Inferior parietal cortex (tissue), 1 donor: ENCODE measurements at regions not wholly inside any gene's neighbourhood (a gene's known extent, or its start where the extent isn't known, plus 50 kb on each side); places are given as distances from the start of the nearest gene placed in this dataset.

Source experiments
- DNase-seq: peaks from one replicate; pipeline ENCODE4 v3.0.0-alpha.2; 2016; ENCODE audit errors: extremely low spot score

DNA sequence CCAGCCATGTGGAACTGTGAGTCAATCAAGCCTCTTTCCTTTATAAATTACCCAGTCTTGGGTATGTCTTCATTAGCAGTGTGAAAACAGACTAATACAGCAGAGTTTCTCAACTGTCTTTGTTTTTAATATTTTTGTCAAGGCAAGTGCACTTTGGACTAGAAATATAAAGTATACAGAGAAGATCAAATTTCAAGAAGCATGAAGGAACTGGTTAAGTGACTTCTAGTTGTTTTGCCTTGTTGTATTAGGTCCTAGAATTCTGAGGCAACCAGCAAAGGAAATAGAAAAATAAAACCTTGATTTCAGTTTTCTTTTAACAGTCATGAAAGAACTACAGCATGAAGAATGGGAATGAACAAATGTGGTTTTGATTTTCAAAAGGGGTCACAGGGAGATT lies 131.1 kb upstream of the PTGFR start:
- no peak for DNase-seq

DNA sequence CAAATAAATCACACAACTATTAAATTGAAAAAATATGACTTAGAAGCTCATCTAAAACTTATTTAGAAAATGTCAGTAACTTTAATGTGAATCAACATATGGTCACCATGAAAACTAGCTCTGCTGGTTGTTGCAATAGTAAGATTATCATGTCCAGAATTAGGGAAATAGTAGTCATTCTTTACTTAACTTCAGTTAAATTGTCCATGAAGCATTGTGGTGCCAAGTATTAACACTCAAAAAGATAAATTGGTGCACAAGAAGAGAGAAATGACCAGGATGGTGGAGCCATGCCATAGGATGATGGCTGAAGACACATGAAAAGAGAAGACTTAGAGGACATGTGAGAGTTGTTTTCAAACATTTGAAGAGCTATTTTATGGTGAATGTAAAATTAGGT lies 130.2 kb upstream of the PTGFR start:
- no peak for DNase-seq

GRCh38 chr1:78367700-78368099 lies 123.1 kb upstream of the PTGFR start:
- DNase-seq: no peak

GRCh38 chr1:78369546-78369945 lies 121.2 kb upstream of the PTGFR start:
- no peak for DNase-seq

DNA sequence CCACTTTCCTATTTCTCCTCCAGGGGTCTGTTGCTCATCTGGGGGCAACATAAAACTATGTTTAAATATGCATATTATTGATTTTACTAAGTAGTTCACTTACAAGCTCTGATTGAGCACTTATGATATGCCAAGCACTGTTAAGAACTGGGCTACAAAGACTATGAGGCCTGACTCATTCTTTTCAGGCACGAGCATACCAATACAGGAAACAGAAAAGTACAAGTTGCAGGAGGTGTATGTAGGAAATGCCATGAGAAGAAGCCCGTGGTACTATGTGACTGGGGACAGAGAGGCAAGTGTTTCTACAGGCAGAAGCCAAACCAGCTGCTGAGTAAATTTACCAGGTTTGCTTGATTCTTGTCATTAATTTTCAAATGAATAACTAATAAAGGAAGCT lies 120.4 kb upstream of the PTGFR start:
- DNase-seq: no peak

GRCh38 chr1:78370779-78371482 lies 119.8 kb upstream of the PTGFR start:
- DNase-seq: no peak

GRCh38 chr1:78373676-78374075 lies 117.1 kb upstream of the PTGFR start:
- DNase-seq: no peak

DNA sequence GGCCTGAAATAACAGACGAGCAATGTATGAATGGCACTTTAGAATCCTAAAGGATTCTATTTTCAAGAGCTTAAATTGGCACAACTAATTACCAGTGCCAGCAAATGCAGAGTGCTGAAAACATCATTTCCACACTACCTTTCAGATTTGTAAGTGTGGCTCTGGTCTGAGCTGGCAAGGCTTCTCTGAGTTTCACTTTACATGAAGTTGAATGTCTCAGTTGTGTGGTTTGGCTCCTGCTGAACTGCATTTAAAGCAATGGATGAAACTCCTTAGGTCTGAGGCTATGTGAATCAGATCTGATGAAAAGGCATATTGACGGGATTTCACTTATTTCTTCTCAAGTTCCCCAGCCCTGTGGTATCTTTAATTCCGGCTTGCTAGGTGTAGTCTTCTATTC lies 114.8 kb upstream of the PTGFR start:
- DNase-seq: no peak

- DNase-seq: no peak
Observed at GRCh38 chr1:78377356-78377928, 113.3 kb upstream of the PTGFR start.

DNA sequence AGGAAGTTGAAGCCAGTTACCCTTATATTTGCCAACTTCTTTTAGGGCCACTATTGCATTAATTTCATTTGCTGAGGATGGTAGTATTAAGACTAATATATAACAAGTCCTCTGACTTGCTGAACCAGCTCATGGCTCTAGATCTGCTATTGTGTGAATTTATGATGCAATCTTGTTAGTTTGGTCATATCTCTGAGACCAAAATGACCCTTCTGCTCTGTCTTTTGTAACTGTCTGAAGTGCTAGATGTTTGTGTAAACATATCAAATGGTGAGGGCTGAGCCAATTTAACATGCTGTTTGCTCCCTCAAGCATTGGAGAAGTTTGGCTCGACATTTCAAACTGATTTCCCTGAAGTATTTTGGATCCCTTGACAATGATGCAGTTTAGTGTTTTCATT lies 106.9 kb upstream of the PTGFR start:
- no peak for DNase-seq

GRCh38 chr1:78385744-78386462 lies 104.9 kb upstream of the PTGFR start:
- DNase-seq: no peak

DNA sequence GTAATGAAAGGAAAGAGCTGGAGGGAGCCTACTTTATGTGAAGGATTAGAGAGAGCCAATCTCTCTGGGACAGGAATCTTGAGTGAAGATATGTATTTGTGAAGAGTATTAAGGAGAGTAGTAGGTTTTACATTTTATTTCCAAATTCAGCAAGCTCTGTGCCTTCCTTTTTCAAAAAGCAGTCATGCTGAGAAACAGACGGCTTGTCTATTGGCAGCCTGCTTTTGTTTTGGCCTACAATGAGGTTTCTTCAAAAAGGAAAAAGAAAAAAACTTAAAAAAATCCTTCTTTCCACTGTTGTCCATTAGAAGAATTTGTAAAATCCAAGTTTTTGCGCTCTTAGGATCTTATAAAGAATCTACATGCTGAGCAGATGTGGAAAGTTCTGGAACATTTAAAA lies 103.6 kb upstream of the PTGFR start:
- no peak for DNase-seq

- no peak for DNase-seq
Observed at GRCh38 chr1:78387871-78388270, 102.9 kb upstream of the PTGFR start.

- DNase-seq: no peak
Observed at GRCh38 chr1:78388275-78388674, 102.5 kb upstream of the PTGFR start.

DNA sequence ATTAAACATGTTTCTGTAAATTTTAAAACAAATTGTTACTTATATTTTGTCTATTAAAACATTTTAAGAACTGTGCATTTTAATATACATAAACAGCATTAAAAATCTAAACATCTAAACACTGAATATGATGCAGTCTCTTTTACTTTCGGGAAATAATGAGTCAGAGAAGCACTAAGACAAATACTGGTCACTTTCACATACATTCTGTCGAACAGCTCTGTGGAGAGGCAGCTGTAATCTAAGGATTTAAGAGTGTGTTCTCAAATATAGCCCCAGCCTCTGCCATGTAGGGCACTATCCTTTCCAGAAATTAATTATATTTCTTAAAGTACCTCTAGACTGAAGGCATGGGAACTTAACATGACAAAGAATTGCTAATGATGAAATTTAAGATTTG lies 89.6 kb upstream of the PTGFR start:
- DNase-seq: no peak

GRCh38 chr1:78408192-78408591 lies 82.6 kb upstream of the PTGFR start:
- no peak for DNase-seq

GRCh38 chr1:78408810-78409209 lies 82.0 kb upstream of the PTGFR start:
- no peak for DNase-seq

DNA sequence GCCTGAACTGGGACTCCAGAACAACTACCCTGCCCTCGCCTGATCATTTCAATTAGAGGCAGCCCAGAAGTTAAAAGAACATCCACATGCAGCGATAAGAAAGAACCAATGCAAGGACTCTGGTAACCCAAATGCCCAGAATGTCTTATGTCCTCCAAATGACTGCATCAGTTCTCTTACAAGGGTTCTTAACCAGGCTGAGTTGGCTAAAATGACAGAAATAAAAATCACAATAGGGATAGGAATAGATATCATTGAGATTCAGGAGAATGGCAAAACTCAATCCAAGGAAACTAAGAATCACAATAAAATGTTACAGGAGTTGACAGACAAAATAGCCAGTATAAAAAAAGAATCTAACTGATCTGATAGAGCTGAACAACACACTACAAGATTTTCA lies 80.1 kb upstream of the PTGFR start:
- no peak for DNase-seq

DNA sequence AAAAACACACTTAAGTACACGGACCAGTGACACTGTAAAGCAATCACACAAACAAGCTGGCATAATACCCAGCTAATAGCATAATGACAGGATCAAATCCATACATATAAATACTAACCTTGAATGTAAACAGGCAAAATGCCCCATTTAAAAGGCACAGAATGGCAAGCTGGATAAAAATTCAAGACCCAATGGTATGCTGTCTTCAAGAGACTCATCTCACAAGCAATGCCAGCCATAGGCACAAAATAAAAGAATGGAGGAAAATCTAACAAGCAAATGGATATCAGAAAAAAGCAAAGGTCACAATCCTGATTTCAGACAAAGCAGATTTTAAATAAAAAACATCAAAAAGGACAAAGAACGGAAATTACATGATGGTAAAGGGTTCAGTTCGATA lies 79.1 kb upstream of the PTGFR start:
- DNase-seq: no peak

- no peak for DNase-seq
Observed at GRCh38 chr1:78415165-78415564, 75.6 kb upstream of the PTGFR start.

GRCh38 chr1:78419309-78419708 lies 71.5 kb upstream of the PTGFR start:
- DNase-seq: no peak

DNA sequence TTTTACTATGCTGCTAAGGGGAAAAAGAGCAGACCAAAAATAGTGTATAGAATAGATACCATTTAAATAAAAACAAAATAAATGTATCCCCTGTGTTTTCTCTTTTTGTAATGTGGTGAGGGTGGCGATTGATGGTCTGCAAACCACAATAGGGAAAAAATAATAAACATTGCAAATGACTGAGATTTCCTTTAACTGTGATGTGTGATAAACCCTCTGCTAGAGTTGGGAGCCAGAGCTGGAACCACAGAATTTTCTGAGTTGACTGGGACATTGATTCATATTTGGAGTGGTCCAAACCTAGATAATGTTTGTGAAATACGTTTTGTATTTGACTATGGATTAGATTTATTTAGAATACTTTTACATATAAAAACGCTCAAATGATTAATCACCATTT lies 70.6 kb upstream of the PTGFR start:
- DNase-seq: no peak

- DNase-seq: no peak
Observed at GRCh38 chr1:78420688-78421087, 70.1 kb upstream of the PTGFR start.
